Pancreas (tissue), 10 donors: ENCODE measurements at regions not wholly inside any gene's neighbourhood (a gene's known extent, or its start where the extent isn't known, plus 50 kb on each side); places are given as distances from the start of the nearest gene placed in this dataset.
A peak's percentile ranks its signal among the peaks of the same experiment; 100 is the strongest.

Experiments used
- ATAC-seq, 4 donors: fragments of 200-7000 bp; cut with Tn5 transposase; one replicate each; pipeline versions ENCODE4 v1.8.0 to v1.9.1; 2020; ENCODE audit warnings: mild to moderate bottlenecking in 4 of 4, moderate library complexity in 4 of 4
- DNase-seq, 6 donors: peaks; one replicate each; pipeline ENCODE4 v3.0.0-alpha.2; 2020
- FAIRE-seq: peaks from 2 replicates; lab custom pipeline; 2012; peaks lifted over from hg19 to GRCh38; lab: Jason Lieb, UNC
- H3K27ac ChIP-seq, 4 donors: fragments of 200-600 bp; sonication (generic); 1 replicate in 3 of 4; 2 replicates in 1 of 4; pipeline versions ENCODE4 v1.5.0 to v1.8.0; 2020
- H3K27me3 ChIP-seq, 4 donors: fragments of 200-600 bp; one replicate each; pipeline ENCODE4 v1.8.0; 2021
- H3K36me3 ChIP-seq, 3 donors: fragments of 200-600 bp; sonication (generic) in 1 of 3; one replicate each; pipeline versions ENCODE4 v1.5.0 to v1.8.0; 2020 to 2021
- H3K4me1 ChIP-seq, 3 donors: fragments of 200-600 bp; one replicate each; pipeline ENCODE4 v1.8.0; 2021
- H3K4me3 ChIP-seq, 4 donors: fragments of 200-600 bp; sonication (generic) in 2 of 4; one replicate each; pipeline versions ENCODE4 v1.5.0 to v1.8.0; 2020 to 2021
- H3K9me3 ChIP-seq, 4 donors: fragments of 200-600 bp; one replicate each; pipeline ENCODE4 v1.8.0; 2021
- WGBS, 2 donors: extraction: QIAGEN DNeasy Blood & Tissue Kit; methylation state at CpG; one replicate each; pipeline ENCODE4 v1.1.7; 2013; 5-methylcytosine and 5-hydroxymethylcytosine counted together
- intact Hi-C, 3 donors: fragments of 100-400 bp; cut with DNase I; formaldehyde crosslinking; loops; one replicate each; pipeline versions ENCODE4 v1.11.1 to v1.14.2; 2022
- TF ChIP-seq, protein P1 (sequence below), 4 donors: fragments of 200-600 bp; sonication (generic) in 3 of 4; IDR thresholded peaks; one replicate each; pipeline versions ENCODE4 v1.5.0 to v1.8.0; 2021; ENCODE audit warnings: antibody characterized with exemption in 4 of 4
- donor health status: healthy with polysubstance abuse.
- donor health status: DM: no; HTN: no; CAD: no; lungs with moderate emphysema.
- donor health status: DM: no; HTN: no; CAD: no.
- donor health status: control.
- donor health status: control.
- donor health status: Bipolar disorder and iron deficiency.
- donor health status: DM: yes; HTN: yes; CAD: no.
- donor health status: DM: no; HTN: no; CAD: no.
- donor health status: DM: no; HTN: no; CAD: no.
- donor health status: DM: yes; HTN: yes; CAD: no.

DNA sequence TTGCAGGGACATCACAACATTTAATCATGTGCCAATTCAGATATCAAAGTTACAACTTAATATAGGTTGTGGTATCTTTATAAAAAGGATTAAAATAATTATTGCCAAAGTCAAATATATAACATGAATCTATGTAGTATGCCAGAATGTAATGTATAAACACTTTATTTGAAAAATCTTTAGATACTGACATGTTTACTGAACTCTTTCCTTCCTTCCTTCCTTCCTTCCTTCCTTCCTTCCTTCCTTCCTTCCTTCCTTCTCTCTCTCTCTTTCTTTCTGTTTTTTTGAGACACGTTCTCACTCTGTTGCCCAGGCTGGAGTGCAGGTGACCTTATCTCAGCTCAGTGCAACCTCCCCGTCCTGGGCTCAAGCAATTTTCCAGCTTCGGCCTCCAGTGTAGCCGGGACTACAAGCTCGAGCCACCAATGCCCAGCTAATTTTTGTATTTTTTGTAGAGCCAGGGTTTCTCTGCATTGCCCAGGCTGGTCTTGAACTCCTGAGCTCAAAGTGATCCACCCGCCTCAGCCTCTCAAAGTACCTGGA lies 496.8 kb upstream of the CITED2 start:
- DNase-seq (no peak), FAIRE-seq (no peak), ATAC-seq (no peak)
- Histone ChIP-seq H3K9me3 (no peaks in the 10 kb centered on the region), H3K36me3 (no peaks in the 10 kb centered on the region), H3K27ac (no peak overlapping the region), H3K4me1 (no peaks in the 10 kb centered on the region), H3K4me3 (no peak overlapping the region), H3K27me3 (no peaks in the 10 kb centered on the region)
- TF ChIP-seq, protein P1, sequence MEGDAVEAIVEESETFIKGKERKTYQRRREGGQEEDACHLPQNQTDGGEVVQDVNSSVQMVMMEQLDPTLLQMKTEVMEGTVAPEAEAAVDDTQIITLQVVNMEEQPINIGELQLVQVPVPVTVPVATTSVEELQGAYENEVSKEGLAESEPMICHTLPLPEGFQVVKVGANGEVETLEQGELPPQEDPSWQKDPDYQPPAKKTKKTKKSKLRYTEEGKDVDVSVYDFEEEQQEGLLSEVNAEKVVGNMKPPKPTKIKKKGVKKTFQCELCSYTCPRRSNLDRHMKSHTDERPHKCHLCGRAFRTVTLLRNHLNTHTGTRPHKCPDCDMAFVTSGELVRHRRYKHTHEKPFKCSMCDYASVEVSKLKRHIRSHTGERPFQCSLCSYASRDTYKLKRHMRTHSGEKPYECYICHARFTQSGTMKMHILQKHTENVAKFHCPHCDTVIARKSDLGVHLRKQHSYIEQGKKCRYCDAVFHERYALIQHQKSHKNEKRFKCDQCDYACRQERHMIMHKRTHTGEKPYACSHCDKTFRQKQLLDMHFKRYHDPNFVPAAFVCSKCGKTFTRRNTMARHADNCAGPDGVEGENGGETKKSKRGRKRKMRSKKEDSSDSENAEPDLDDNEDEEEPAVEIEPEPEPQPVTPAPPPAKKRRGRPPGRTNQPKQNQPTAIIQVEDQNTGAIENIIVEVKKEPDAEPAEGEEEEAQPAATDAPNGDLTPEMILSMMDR (IDR thresholded peaks at IDR 0.05), result no peak
- WGBS, 2 donors, result 73 to 86% methylated on average over 6 of the region's 6 CpGs
- intact Hi-C loops, result loop anchor here in 1 of 3 donors (10.0 kb wide), 1 partner anchor 496 kb away; the partner anchor contains the start of gene CITED2

DNA sequence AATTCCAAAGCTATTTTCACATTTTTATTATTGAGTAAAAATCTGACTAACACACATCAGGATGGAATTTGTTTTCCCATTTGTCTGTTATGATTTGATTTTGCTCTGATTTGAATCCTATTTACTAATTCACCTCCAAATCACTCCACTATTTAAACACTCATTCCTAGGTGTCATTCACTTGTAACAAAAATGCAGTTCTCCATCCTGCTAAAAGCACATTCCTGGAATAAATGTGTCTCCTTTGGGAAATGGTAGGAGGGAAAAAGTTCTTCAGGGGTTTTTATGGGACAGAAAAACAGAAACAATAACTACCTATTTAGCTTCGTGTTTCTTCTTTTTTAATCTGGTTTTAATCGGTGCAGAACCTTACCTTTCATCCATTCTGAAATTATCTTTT lies 494.1 kb upstream of the CITED2 start:
- intact Hi-C loops, result no loop called here
- Histone ChIP-seq H3K9me3 (no peaks in the 10 kb centered on the region), H3K27ac (no peak overlapping the region), H3K27me3 (no peaks in the 10 kb centered on the region), H3K4me3 (no peak overlapping the region), H3K36me3 (no peaks in the 10 kb centered on the region), H3K4me1 (no peaks in the 10 kb centered on the region)
- no peak for FAIRE-seq
- no peak for DNase-seq
- ATAC-seq, result no peak
- WGBS, 2 donors, result 56 to 59% methylated on average over 2 of the region's 2 CpGs
- TF ChIP-seq, protein P1 (IDR thresholded peaks at IDR 0.05), result no peak

DNA sequence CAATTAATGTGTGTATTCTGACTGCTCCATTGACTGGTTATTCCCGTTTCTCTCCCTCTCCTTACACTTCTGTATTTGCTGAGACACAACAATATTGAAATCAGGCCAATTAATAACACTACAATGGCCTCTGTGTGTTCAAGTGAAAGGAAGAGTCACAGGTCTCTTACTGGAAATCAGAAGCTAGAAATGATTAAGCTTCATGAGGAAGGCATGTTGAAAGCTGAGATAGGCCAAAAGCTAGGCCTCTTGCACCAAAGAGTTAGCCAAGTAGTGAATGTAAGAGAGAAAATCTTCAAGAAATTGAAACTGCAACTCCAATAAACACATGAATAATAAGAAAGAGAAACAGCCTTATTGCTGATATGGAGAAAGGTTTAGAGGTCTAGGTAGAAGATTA lies 489.5 kb upstream of the CITED2 start:
- Histone ChIP-seq H3K36me3 (no peaks in the 10 kb centered on the region), H3K9me3 (no peaks in the 10 kb centered on the region), H3K27ac (peak overlapping the region in 1 of 4 donors; percentile 24), H3K4me3 (no peak overlapping the region), H3K4me1 (no peaks in the 10 kb centered on the region), H3K27me3 (no peaks in the 10 kb centered on the region)
- FAIRE-seq (no peak), DNase-seq (no peak), ATAC-seq (no peak)
- 26 to 45% methylated on average over 1 of the region's 1 CpG for WGBS, 2 donors
- intact Hi-C loops, result no loop called here
- TF ChIP-seq, protein P1 (IDR thresholded peaks at IDR 0.05), result no peak

DNA sequence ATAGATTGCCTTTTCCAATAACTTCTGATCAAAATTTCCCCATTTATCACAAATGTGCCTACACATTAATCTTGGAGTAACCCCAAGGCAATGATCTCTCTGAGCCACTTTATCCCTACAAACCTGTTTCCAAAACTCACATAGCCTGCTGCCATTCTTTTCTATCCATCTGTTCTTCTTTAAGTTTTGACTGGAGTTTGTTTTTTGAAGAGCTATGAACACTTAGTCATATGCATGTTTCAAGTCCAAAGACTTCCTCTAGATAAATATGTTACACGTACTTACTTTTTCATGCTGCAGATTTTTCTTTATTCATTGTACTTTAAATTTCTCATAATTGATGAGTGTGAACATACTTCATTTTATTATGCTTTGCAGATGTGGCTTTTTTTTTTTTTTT lies 488.9 kb upstream of the CITED2 start:
- no peak for FAIRE-seq
- H3K4me3 ChIP-seq, result no peak overlapping the region
- WGBS, 2 donors, result 90 to 91% methylated on average over 1 of the region's 1 CpG

DNA sequence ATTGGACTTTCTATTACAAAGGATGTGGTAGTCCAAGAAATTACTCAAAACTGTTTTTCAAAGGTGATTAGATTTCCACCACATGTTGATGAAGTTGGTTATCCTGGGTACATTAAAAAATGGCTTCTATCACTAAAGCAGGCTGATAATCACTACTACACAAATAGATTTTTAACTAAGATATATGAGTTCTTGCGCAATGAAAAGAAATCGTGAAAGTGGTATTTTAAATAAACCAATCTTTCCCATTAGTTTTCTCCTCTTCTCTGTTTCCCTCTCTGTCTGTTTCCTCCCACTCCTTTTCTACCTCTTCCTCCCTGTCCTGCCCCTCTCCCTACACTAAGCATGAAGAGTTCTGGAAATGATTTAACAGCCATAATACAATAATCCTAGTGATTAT lies 487.9 kb upstream of the CITED2 start:
- Histone ChIP-seq H3K4me3 (no peak overlapping the region), H3K36me3 (no peaks in the 10 kb centered on the region), H3K27ac (no peak overlapping the region), H3K4me1 (no peaks in the 10 kb centered on the region), H3K9me3 (no peaks in the 10 kb centered on the region), H3K27me3 (no peaks in the 10 kb centered on the region)
- DNase-seq, result no peak
- WGBS, 2 donors, result 47 to 51% methylated on average over 2 of the region's 2 CpGs
- no peak for FAIRE-seq
- TF ChIP-seq, protein P1 (IDR thresholded peaks at IDR 0.05), result no peak
- intact Hi-C loops, result no loop called here
- no peak for ATAC-seq

More for the DNA sequence above, 488.9 kb upstream of the CITED2 start:
- H3K36me3 ChIP-seq, result no peaks in the 10 kb centered on the region
- DNase-seq, result no peak
- H3K27ac ChIP-seq, result no peak overlapping the region
- intact Hi-C loops, result no loop called here
- no peaks in the 10 kb centered on the region for H3K4me1 ChIP-seq
- ATAC-seq, result no peak
- H3K9me3 ChIP-seq, result no peaks in the 10 kb centered on the region
- H3K27me3 ChIP-seq, result no peaks in the 10 kb centered on the region
- TF ChIP-seq, protein P1 (IDR thresholded peaks at IDR 0.05), result no peak
